ENCODE measurements at regions not wholly inside any gene's neighbourhood (a gene's known extent, or its start where the extent isn't known, plus 50 kb on each side); places are given as distances from the start of the nearest gene placed in this dataset.

DNA sequence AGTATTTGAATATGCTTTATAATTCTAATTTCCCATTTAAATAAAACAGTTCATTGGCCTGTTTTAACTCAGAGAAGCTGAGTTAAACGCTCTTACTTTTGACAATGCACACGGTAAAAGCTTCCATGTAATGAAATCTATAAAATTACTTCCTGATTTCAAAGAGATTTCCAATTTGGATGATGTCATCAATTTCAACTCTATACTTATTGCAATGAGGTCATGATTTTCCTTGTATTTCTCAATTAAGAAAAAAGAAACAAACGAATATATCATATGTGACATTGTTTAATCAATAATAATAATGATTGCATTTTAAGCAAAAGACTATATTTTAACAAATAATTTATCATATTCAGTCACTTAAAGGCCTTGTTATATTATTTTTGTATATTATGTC lies 926.1 kb upstream of the MANEA start:
- Histone ChIP-seq H3K36me3 (no peaks in the 10 kb centered on the region), H3K4me1 (no peaks in the 10 kb centered on the region), H3K4me3 (no peak overlapping the region), H3K9ac (no peak overlapping the region), H3F3A (ENCODE audit: low read depth) (no peaks in the 10 kb centered on the region), H3K27me3 (no peaks in the 10 kb centered on the region), H3K79me2 (ENCODE audit: low read depth) (no peaks in the 10 kb centered on the region), H2AFZ (replicated peaks) (no peak overlapping the region), H4K20me1 (ENCODE audit: low read depth) (no peaks in the 10 kb centered on the region), H3K27ac (no peak overlapping the region), H3K4me2 (no peak overlapping the region), H3K9me3 (ENCODE audit: low read depth) (no peaks in the 10 kb centered on the region)
- no peak for TF ChIP-seq CTCF (IDR thresholded peaks at IDR 0.05)
- TF ChIP-seq EZH2phosphoT487 (IDR thresholded peaks at IDR 0.05) = no peak
- TF ChIP-seq EZH2 (IDR thresholded peaks at IDR 0.05) = no peak
- no peak overlapping the region for H3K4me3 Mint-ChIP-seq
- H3K9me3 Mint-ChIP-seq = peaks cover 6% of the 10 kb centered on the region
- H3K27ac Mint-ChIP-seq = no peak overlapping the region
- DNase-seq (ENCODE audit: low spot score) = no peak
- no peaks in the 10 kb centered on the region for H3K4me1 Mint-ChIP-seq
- no peaks in the 10 kb centered on the region for H3K36me3 Mint-ChIP-seq
- no peaks in the 10 kb centered on the region for H3K27me3 Mint-ChIP-seq (ENCODE audit: insufficient read depth, low read depth)

DNA sequence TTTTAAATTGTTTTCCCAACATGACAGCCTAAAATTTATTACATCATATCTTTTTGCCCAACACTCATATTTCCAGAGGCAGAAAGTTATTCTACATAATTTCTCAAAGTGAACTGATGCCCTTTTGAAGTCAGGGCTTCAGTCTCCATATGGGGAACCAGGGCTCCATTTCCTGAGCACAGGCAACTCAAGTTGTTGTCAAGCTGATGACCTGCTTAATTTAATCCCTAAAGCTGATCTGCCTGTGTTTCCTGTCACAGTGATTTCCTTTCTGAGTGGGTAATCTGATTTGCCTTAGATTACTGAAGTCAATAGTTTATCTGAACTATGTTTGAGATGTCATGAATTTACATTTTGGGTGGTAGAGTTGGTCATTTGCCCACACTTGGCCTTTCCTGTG lies 932.1 kb upstream of the MANEA start:
- H3K27me3 ChIP-seq = no peaks in the 10 kb centered on the region
- no peaks in the 10 kb centered on the region for H3K36me3 ChIP-seq
- no peaks in the 10 kb centered on the region for H3K79me2 ChIP-seq (ENCODE audit: low read depth)
- Mint-ChIP-seq H3K9me3 (no peaks in the 10 kb centered on the region), H3K27ac (no peak overlapping the region), H3K36me3 (no peaks in the 10 kb centered on the region), H3K4me3 (no peak overlapping the region), H3K27me3 (ENCODE audit: insufficient read depth, low read depth) (no peaks in the 10 kb centered on the region), H3K4me1 (no peaks in the 10 kb centered on the region)
- TF ChIP-seq EZH2 (IDR thresholded peaks at IDR 0.05) (no peak), EZH2phosphoT487 (IDR thresholded peaks at IDR 0.05) (no peak), CTCF (IDR thresholded peaks at IDR 0.05) (no peak)
- H3K9me3 ChIP-seq (ENCODE audit: low read depth) = no peaks in the 10 kb centered on the region
- DNase-seq (ENCODE audit: low spot score) = no peak
- no peak overlapping the region for H3K4me3 ChIP-seq
- H2AFZ ChIP-seq (replicated peaks) = no peak overlapping the region
- no peak overlapping the region for H3K4me2 ChIP-seq
- no peaks in the 10 kb centered on the region for H4K20me1 ChIP-seq (ENCODE audit: low read depth)
- no peak overlapping the region for H3K9ac ChIP-seq
- H3F3A ChIP-seq (ENCODE audit: low read depth) = no peaks in the 10 kb centered on the region
- no peaks in the 10 kb centered on the region for H3K4me1 ChIP-seq
- no peak overlapping the region for H3K27ac ChIP-seq

- no peak overlapping the region for H3K4me3 Mint-ChIP-seq
- Histone ChIP-seq H3K9me3 (ENCODE audit: low read depth) (no peaks in the 10 kb centered on the region), H3K27me3 (no peaks in the 10 kb centered on the region), H3K4me2 (no peak overlapping the region), H3F3A (ENCODE audit: low read depth) (no peaks in the 10 kb centered on the region), H3K4me3 (no peak overlapping the region), H4K20me1 (ENCODE audit: low read depth) (no peaks in the 10 kb centered on the region), H3K79me2 (ENCODE audit: low read depth) (no peaks in the 10 kb centered on the region), H2AFZ (replicated peaks) (no peak overlapping the region), H3K36me3 (no peaks in the 10 kb centered on the region), H3K27ac (no peak overlapping the region), H3K9ac (no peak overlapping the region), H3K4me1 (no peaks in the 10 kb centered on the region)
- H3K36me3 Mint-ChIP-seq = no peaks in the 10 kb centered on the region
- H3K4me1 Mint-ChIP-seq = peaks cover 5% of the 10 kb centered on the region
- DNase-seq (ENCODE audit: low spot score) = no peak
- H3K9me3 Mint-ChIP-seq = no peaks in the 10 kb centered on the region
- H3K27me3 Mint-ChIP-seq (ENCODE audit: insufficient read depth, low read depth) = no peaks in the 10 kb centered on the region
- H3K27ac Mint-ChIP-seq = no peak overlapping the region
- TF ChIP-seq EZH2 (IDR thresholded peaks at IDR 0.05) = no peak
- TF ChIP-seq CTCF (IDR thresholded peaks at IDR 0.05) = no peak
- no peak for TF ChIP-seq EZH2phosphoT487 (IDR thresholded peaks at IDR 0.05)
These were observed 937.8 kb upstream of the MANEA start for GRCh38 chr6:94639564-94639963.

All from neural progenitor cell (in vitro differentiated cells).